Vagina (tissue), 2 donors: ENCODE measurements at regions not wholly inside any gene's neighbourhood (a gene's known extent, or its start where the extent isn't known, plus 50 kb on each side); places are given as distances from the start of the nearest gene placed in this dataset.
A peak's percentile ranks its signal among the peaks of the same experiment; 100 is the strongest.

Experiments
- DNase-seq, 2 donors: peaks; one replicate each; pipeline ENCODE4 v3.0.0-alpha.2; 2017; ENCODE audit errors: extremely low spot score in 2 of 2
- H3K27ac ChIP-seq: fragments of 200-600 bp; sonication (generic); one replicate; pipeline ENCODE4 v1.5.1; 2019
- H3K27me3 ChIP-seq: fragments of 200-600 bp; sonication (generic); one replicate; pipeline ENCODE4 v1.5.1; 2019
- H3K36me3 ChIP-seq, 2 donors: fragments of 200-600 bp; sonication (generic); one replicate each; pipeline ENCODE4 v1.5.1; 2017 to 2019
- H3K4me1 ChIP-seq: fragments of 200-600 bp; sonication (generic); one replicate; pipeline ENCODE4 v1.5.1; 2019
- H3K4me3 ChIP-seq, 2 donors: fragments of 200-600 bp; sonication (generic); 1 replicate in 1 of 2; 2 replicates in 1 of 2; pipeline ENCODE4 v1.5.1; 2016 to 2019
- H3K9me3 ChIP-seq: fragments of 200-600 bp; sonication (generic); one replicate; pipeline ENCODE4 v1.5.1; 2019
- CTCF ChIP-seq, 3 experiments: fragments of 450-650 bp in 2 of 3; fragments of 200-600 bp in 1 of 3; sonication (generic) in 1 of 3; IDR thresholded peaks; one replicate each; pipeline ENCODE4 v1.5.1; 2017 to 2019; ENCODE audit warnings: antibody characterized with exemption in 3 of 3, mild to moderate bottlenecking in 2 of 3, moderate library complexity in 2 of 3
- POLR2A ChIP-seq, 2 donors: fragments of 450-650 bp; IDR thresholded peaks; one replicate each; pipeline ENCODE4 v1.6.1; 2017; ENCODE audit warnings: antibody characterized with exemption in 2 of 2, mild to moderate bottlenecking in 2 of 2, moderate library complexity in 2 of 2
- POLR2AphosphoS5 ChIP-seq, 2 donors: sonication (generic); formaldehyde crosslinking; IDR thresholded peaks; one replicate each; pipeline ENCODE4 v1.9.0; 2017; ENCODE audit warnings: antibody characterized with exemption in 2 of 2, mild to moderate bottlenecking in 2 of 2, low read depth in 1 of 2; ENCODE audit not compliant: insufficient read depth in 1 of 2
- intact Hi-C: fragments of 100-400 bp; cut with DNase I; formaldehyde crosslinking; loops from one replicate; pipeline ENCODE4 v1.15.1; 2023

GRCh38 chr15:95024351-95024750, 793.0 kb downstream of the MCTP2 start:
- intact Hi-C loops, result loop anchor here (10.0 kb wide), 1 partner anchor 1300 kb away; no protein-coding TSS in a partner anchor
- H3K4me3 ChIP-seq, result no peak overlapping the region
- no peaks in the 10 kb centered on the region for H3K36me3 ChIP-seq
- TF ChIP-seq CTCF (IDR thresholded peaks at IDR 0.05) (peak in 1 of 3 experiments; percentile 21), POLR2A (IDR thresholded peaks at IDR 0.05) (no peak), POLR2AphosphoS5 (IDR thresholded peaks at IDR 0.05; ENCODE audit: insufficient read depth in 1 of 2, low read depth in 1 of 2) (no peak)
- H3K27ac ChIP-seq, result no peak overlapping the region
- no peaks in the 10 kb centered on the region for H3K4me1 ChIP-seq
- no peaks in the 10 kb centered on the region for H3K27me3 ChIP-seq
- no peaks in the 10 kb centered on the region for H3K9me3 ChIP-seq
- no peak for DNase-seq

GRCh38 chr15:95025924-95026728, 794.8 kb downstream of the MCTP2 start:
- DNase-seq, result no peak
- intact Hi-C loops, result loop anchor here (10.0 kb wide), 1 partner anchor 1299 kb away; no protein-coding TSS in a partner anchor
- Histone ChIP-seq H3K36me3 (no peaks in the 10 kb centered on the region), H3K4me3 (no peak overlapping the region), H3K27ac (no peak overlapping the region), H3K4me1 (no peaks in the 10 kb centered on the region), H3K27me3 (no peaks in the 10 kb centered on the region), H3K9me3 (no peaks in the 10 kb centered on the region)
- TF ChIP-seq POLR2A (IDR thresholded peaks at IDR 0.05) (no peak), CTCF (IDR thresholded peaks at IDR 0.05) (peak in 2 of 3 experiments; percentile 10 to 34)

GRCh38 chr15:95027981-95028380, 796.6 kb downstream of the MCTP2 start:
- Histone ChIP-seq H3K4me1 (no peaks in the 10 kb centered on the region), H3K27ac (no peak overlapping the region), H3K27me3 (no peaks in the 10 kb centered on the region), H3K9me3 (no peaks in the 10 kb centered on the region), H3K36me3 (no peaks in the 10 kb centered on the region), H3K4me3 (no peak overlapping the region)
- TF ChIP-seq POLR2AphosphoS5 (IDR thresholded peaks at IDR 0.05; ENCODE audit: insufficient read depth in 1 of 2, low read depth in 1 of 2) (no peak), POLR2A (IDR thresholded peaks at IDR 0.05) (no peak), CTCF (IDR thresholded peaks at IDR 0.05) (no peak)
- no peak for DNase-seq
- intact Hi-C loops, result loop anchor here (10.0 kb wide), 1 partner anchor 1297 kb away; no protein-coding TSS in a partner anchor

GRCh38 chr15:95032156-95032555, 800.8 kb downstream of the MCTP2 start:
- H3K9me3 ChIP-seq, result no peaks in the 10 kb centered on the region
- DNase-seq, result no peak
- no peaks in the 10 kb centered on the region for H3K36me3 ChIP-seq
- no peak overlapping the region for H3K4me3 ChIP-seq
- no peak overlapping the region for H3K27ac ChIP-seq
- H3K27me3 ChIP-seq, result no peaks in the 10 kb centered on the region
- no peaks in the 10 kb centered on the region for H3K4me1 ChIP-seq
- intact Hi-C loops, result no loop called here
- TF ChIP-seq POLR2A (IDR thresholded peaks at IDR 0.05) (no peak), POLR2AphosphoS5 (IDR thresholded peaks at IDR 0.05; ENCODE audit: insufficient read depth in 1 of 2, low read depth in 1 of 2) (no peak), CTCF (IDR thresholded peaks at IDR 0.05) (no peak)

GRCh38 chr15:95035106-95035505, 803.7 kb downstream of the MCTP2 start:
- TF ChIP-seq POLR2AphosphoS5 (IDR thresholded peaks at IDR 0.05; ENCODE audit: insufficient read depth in 1 of 2, low read depth in 1 of 2), result no peak
- no peak for TF ChIP-seq POLR2A (IDR thresholded peaks at IDR 0.05)
- TF ChIP-seq CTCF (IDR thresholded peaks at IDR 0.05), result no peak
- DNase-seq, result no peak
- H3K4me3 ChIP-seq, result no peak overlapping the region

More at GRCh38 chr15:95035106-95035505, 803.7 kb downstream of the MCTP2 start:
- Histone ChIP-seq H3K9me3 (no peaks in the 10 kb centered on the region), H3K4me1 (no peaks in the 10 kb centered on the region), H3K27me3 (no peaks in the 10 kb centered on the region), H3K36me3 (no peaks in the 10 kb centered on the region), H3K27ac (no peak overlapping the region)
- intact Hi-C loops, result no loop called here
